OCI-LY3 (cell line): ENCODE measurements at regions not wholly inside any gene's neighbourhood (a gene's known extent, or its start where the extent isn't known, plus 50 kb on each side); places are given as distances from the start of the nearest gene placed in this dataset.

ENCODE experiments used
- H2AFZ ChIP-seq: fragments of 200-600, 300-600 bp; shearing (Covaris generic); 2 replicates; pipeline ENCODE4 v1.6.0; 2014; ENCODE audit warnings: antibody characterized with exemption, low read depth, low read length
- H3K27ac ChIP-seq: fragments of 200-600, 300-600 bp; sonication (generic); 2 replicates; pipeline ENCODE4 v1.5.1; 2014; ENCODE audit warnings: mild to moderate bottlenecking, low read length, moderate library complexity, mixed read lengths
- H3K27me3 ChIP-seq: fragments of 200-600, 300-600 bp; sonication (generic); 2 replicates; pipeline ENCODE4 v1.6.1; 2014; ENCODE audit warnings: low read depth, low read length, mixed read lengths
- H3K36me3 ChIP-seq: fragments of 200-600, 300-600 bp; sonication (generic); replicated peaks from 2 replicates; pipeline ENCODE3; 2014; ENCODE audit warnings: low read depth, low read length, mixed read lengths
- H3K4me1 ChIP-seq: fragments of 300-600, 200-600 bp; sonication (generic); 2 replicates; pipeline ENCODE4 v1.6.1; 2014; ENCODE audit warnings: low read length, mixed read lengths
- H3K4me2 ChIP-seq: fragments of 200-600, 300-600 bp; sonication (generic); 2 replicates; pipeline ENCODE4 v1.6.1; 2014; ENCODE audit warnings: low read length, mixed read lengths
- H3K4me3 ChIP-seq: fragments of 300-600, 200-600 bp; sonication (generic); 2 replicates; pipeline ENCODE4 v1.5.1; 2014; ENCODE audit warnings: antibody characterized with exemption, mild to moderate bottlenecking, low read length, moderate library complexity
- H3K79me2 ChIP-seq: fragments of 300-600, 200-600 bp; shearing (Covaris generic); 2 replicates; pipeline ENCODE4 v1.6.1; 2014; ENCODE audit warnings: mild to moderate bottlenecking, low read length, mixed read lengths
- H3K9ac ChIP-seq: fragments of 300-600, 200-600 bp; shearing (Covaris generic); 2 replicates; pipeline ENCODE4 v1.6.0; 2014; ENCODE audit warnings: mild to moderate bottlenecking, low read length, moderate library complexity
- H3K9me3 ChIP-seq: fragments of 200-600, 300-600 bp; shearing (Covaris generic); 2 replicates; pipeline ENCODE4 v1.6.1; 2014; ENCODE audit warnings: low read length, mixed read lengths; ENCODE audit not compliant: insufficient read depth
- H4K20me1 ChIP-seq: fragments of 200-600, 300-600 bp; sonication (generic); 2 replicates; pipeline ENCODE4 v1.6.1; 2016; ENCODE audit warnings: low read length, mixed read lengths; ENCODE audit not compliant: insufficient read depth
- EZH2phosphoT487 ChIP-seq: fragments of 200-600 bp; shearing (Covaris generic); IDR thresholded peaks from 2 replicates; pipeline ENCODE4 v1.6.1; 2018; ENCODE audit warnings: antibody characterized with exemption, mixed run types, low read depth
- TF ChIP-seq, protein P1 (sequence below): fragments of 200-600, 300-600 bp; sonication (generic); IDR thresholded peaks from 2 replicates; pipeline ENCODE4 v1.5.1; 2014; ENCODE audit warnings: antibody characterized with exemption, low read length, low read depth

DNA sequence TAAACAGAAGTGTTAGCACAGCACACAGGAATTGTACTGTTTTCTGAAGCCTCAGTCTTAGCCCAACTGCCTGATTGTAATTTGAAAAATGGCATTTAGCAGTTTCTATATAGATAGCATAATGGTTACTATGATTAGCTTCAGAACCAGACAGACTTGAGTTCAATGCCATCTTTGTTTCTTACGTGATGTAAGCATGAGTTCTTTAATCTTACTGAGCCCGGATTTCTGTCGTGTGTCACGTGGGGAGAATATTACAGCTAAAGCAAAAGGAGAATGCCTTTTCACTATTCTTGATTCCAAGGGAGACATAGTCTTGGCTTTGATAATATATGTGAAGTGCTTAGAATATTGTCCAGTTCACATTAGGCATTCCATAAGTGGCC, 407.3 kb downstream of the STIM2 start:
- Histone ChIP-seq H3K9me3 (no peaks in the 10 kb centered on the region), H3K4me3 (no peak overlapping the region), H3K4me1 (no peaks in the 10 kb centered on the region), H3K36me3 (no peaks in the 10 kb centered on the region), H4K20me1 (no peaks in the 10 kb centered on the region), H3K9ac (no peak overlapping the region), H3K4me2 (no peak overlapping the region), H2AFZ (no peak overlapping the region), H3K79me2 (no peaks in the 10 kb centered on the region), H3K27me3 (no peaks in the 10 kb centered on the region), H3K27ac (no peak overlapping the region)
- TF ChIP-seq, protein P1, sequence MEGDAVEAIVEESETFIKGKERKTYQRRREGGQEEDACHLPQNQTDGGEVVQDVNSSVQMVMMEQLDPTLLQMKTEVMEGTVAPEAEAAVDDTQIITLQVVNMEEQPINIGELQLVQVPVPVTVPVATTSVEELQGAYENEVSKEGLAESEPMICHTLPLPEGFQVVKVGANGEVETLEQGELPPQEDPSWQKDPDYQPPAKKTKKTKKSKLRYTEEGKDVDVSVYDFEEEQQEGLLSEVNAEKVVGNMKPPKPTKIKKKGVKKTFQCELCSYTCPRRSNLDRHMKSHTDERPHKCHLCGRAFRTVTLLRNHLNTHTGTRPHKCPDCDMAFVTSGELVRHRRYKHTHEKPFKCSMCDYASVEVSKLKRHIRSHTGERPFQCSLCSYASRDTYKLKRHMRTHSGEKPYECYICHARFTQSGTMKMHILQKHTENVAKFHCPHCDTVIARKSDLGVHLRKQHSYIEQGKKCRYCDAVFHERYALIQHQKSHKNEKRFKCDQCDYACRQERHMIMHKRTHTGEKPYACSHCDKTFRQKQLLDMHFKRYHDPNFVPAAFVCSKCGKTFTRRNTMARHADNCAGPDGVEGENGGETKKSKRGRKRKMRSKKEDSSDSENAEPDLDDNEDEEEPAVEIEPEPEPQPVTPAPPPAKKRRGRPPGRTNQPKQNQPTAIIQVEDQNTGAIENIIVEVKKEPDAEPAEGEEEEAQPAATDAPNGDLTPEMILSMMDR: no peak
- TF ChIP-seq EZH2phosphoT487: no peak

DNA sequence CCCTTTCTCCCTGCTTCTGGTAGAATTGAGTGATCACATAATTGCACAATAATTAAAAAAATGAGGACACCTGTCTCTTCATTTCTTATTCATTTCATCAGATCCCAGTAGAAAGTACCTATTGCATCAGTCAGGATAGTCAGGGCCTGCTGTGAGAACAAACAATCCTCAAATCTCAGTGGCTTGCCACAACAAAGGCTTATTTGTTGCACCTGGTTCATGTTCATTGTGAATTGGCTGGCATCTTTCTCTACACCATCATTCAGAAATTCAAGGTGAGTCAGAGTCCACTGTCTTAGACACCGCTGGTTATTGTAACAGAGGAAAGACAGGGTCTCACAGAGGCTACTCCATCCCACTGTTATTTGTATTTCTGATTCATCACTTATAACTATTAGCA, 409.8 kb downstream of the STIM2 start:
- Histone ChIP-seq H3K27ac (no peak overlapping the region), H3K4me3 (no peak overlapping the region), H3K36me3 (no peaks in the 10 kb centered on the region), H3K9me3 (no peaks in the 10 kb centered on the region), H4K20me1 (no peaks in the 10 kb centered on the region), H3K4me1 (no peaks in the 10 kb centered on the region), H3K4me2 (no peak overlapping the region), H3K27me3 (no peaks in the 10 kb centered on the region), H3K9ac (no peak overlapping the region), H3K79me2 (no peaks in the 10 kb centered on the region), H2AFZ (no peak overlapping the region)
- TF ChIP-seq, protein P1: no peak
- no peak for TF ChIP-seq EZH2phosphoT487

DNA sequence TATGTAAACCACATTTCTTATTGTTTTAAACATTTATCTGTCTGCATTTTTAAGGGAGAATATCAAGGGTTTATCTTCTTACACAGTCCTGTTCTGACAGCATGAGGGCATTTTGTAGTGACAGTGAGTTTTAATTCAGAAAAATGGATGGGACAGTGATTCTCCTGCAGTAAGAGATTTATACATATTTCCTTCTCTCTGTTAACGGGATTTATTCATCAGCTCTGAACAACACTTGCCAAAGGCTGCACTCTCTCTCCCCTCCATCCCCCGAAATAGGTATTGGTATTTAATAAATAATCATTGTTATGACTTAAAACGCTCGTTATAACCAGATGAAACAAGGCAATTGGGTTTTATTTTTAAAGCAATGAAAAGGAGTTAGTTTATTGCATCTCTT, 410.9 kb downstream of the STIM2 start:
- Histone ChIP-seq H3K4me2 (no peak overlapping the region), H4K20me1 (no peaks in the 10 kb centered on the region), H3K27me3 (no peaks in the 10 kb centered on the region), H2AFZ (no peak overlapping the region), H3K9me3 (no peaks in the 10 kb centered on the region), H3K4me1 (no peaks in the 10 kb centered on the region), H3K36me3 (no peaks in the 10 kb centered on the region), H3K79me2 (no peaks in the 10 kb centered on the region), H3K9ac (no peak overlapping the region), H3K27ac (no peak overlapping the region), H3K4me3 (no peak overlapping the region)
- TF ChIP-seq, protein P1: no peak
- TF ChIP-seq EZH2phosphoT487: no peak

DNA sequence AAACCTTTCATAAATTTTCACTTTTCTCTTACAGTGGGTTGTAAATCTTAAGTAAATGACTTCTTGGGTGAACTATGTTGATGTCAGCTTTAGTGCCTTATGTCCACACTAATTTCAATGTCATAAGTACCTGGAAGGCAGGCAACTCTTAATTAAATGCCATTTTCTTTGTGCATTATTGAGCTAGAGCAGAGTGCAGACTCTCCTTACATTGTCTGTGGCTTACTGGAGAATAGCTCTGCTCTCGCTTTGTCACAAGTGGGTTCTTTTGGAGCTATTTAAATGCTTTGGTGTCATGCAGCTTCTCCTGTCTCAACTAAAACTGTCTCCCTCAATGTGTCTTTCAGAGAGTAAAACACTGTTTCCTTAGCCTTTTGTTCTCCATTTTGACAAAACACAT, 411.6 kb downstream of the STIM2 start:
- H3K27me3 ChIP-seq: no peaks in the 10 kb centered on the region
- no peaks in the 10 kb centered on the region for H3K9me3 ChIP-seq
- no peak overlapping the region for H3K4me3 ChIP-seq
- TF ChIP-seq EZH2phosphoT487: no peak
- TF ChIP-seq, protein P1: no peak
- no peak overlapping the region for H3K9ac ChIP-seq
- H3K27ac ChIP-seq: no peak overlapping the region
- H3K4me2 ChIP-seq: no peak overlapping the region
- no peak overlapping the region for H2AFZ ChIP-seq
- no peaks in the 10 kb centered on the region for H3K36me3 ChIP-seq
- H4K20me1 ChIP-seq: no peaks in the 10 kb centered on the region
- no peaks in the 10 kb centered on the region for H3K4me1 ChIP-seq
- H3K79me2 ChIP-seq: no peaks in the 10 kb centered on the region
